SK-N-SH treated with all-trans-retinoic acid at 6 μM for 48 hours (cell line): ENCODE measurements at regions not wholly inside any gene's neighbourhood (a gene's known extent, or its start where the extent isn't known, plus 50 kb on each side); places are given as distances from the start of the nearest gene placed in this dataset.

Experiments
- ATAC-seq: fragments of 200-7000 bp; cut with Tn5 transposase; 3 replicates; pipeline ENCODE4 v1.9.1; 2020; ENCODE audit warnings: mild to moderate bottlenecking, moderate library complexity
- ARNTL ChIP-seq: fragments of 450-650 bp; formaldehyde crosslinking; IDR thresholded peaks from 2 replicates; pipeline ENCODE4 v1.5.0; 2020; ENCODE audit warnings: low read depth, mild to moderate bottlenecking, moderate library complexity, borderline replicate concordance
- BACH2 ChIP-seq: fragments of 250-450 bp; sonication (Bioruptor Pico); IDR thresholded peaks from 2 replicates; pipeline ENCODE4 v1.9.0; 2021; ENCODE audit warnings: mild to moderate bottlenecking, borderline replicate concordance
- CREB5 ChIP-seq: fragments of 250-450 bp; sonication (Bioruptor Pico); IDR thresholded peaks from 2 replicates; pipeline ENCODE4 v1.5.1; 2020; ENCODE audit warnings: low read depth, mild to moderate bottlenecking, moderate library complexity
- ESRRG ChIP-seq: fragments of 250-450 bp; sonication (Bioruptor Pico); IDR thresholded peaks from 2 replicates; pipeline ENCODE4 v1.6.1; 2021; ENCODE audit warnings: mild to moderate bottlenecking
- GLIS3 ChIP-seq: fragments of 250-450 bp; sonication (Bioruptor Pico); IDR thresholded peaks from 2 replicates; pipeline ENCODE4 v1.5.0; 2020; ENCODE audit warnings: mild to moderate bottlenecking, moderate library complexity
- ISL1 ChIP-seq: fragments of 250-450 bp; sonication (Bioruptor Pico); IDR thresholded peaks from 2 replicates; pipeline ENCODE4 v2.1.2; 2022; ENCODE audit warnings: mild to moderate bottlenecking, moderate library complexity
- OSR1 ChIP-seq: fragments of 250-450 bp; sonication (Bioruptor Pico); IDR thresholded peaks from 2 replicates; pipeline ENCODE4 v1.8.0; 2022; ENCODE audit warnings: moderate library complexity, mild to moderate bottlenecking, inconsistent platforms
- PATZ1 ChIP-seq: fragments of 250-450 bp; sonication (Bioruptor Pico); IDR thresholded peaks from 2 replicates; pipeline ENCODE4 v1.8.0; 2020; ENCODE audit warnings: mild to moderate bottlenecking, moderate library complexity, borderline replicate concordance
- PPARA ChIP-seq: fragments of 250-450 bp; sonication (Bioruptor Pico); IDR thresholded peaks from 2 replicates; pipeline ENCODE4 v1.5.0; 2020; ENCODE audit warnings: mild to moderate bottlenecking, borderline replicate concordance
- RARB ChIP-seq: fragments of 250-450 bp; sonication (Bioruptor Pico); IDR thresholded peaks from 2 replicates; pipeline ENCODE4 v1.8.0; 2021; ENCODE audit warnings: mild to moderate bottlenecking, moderate library complexity
- SNAI2 ChIP-seq: fragments of 250-450 bp; sonication (Bioruptor Pico); IDR thresholded peaks from 2 replicates; pipeline ENCODE4 v1.5.0; 2020; ENCODE audit warnings: mild to moderate bottlenecking, moderate library complexity
- TOX ChIP-seq: fragments of 250-450 bp; sonication (Bioruptor Pico); IDR thresholded peaks from 2 replicates; pipeline ENCODE4 v1.8.0; 2021; ENCODE audit warnings: mild to moderate bottlenecking, moderate library complexity, borderline replicate concordance
- ZFP30 ChIP-seq: fragments of 450-650 bp; formaldehyde crosslinking; IDR thresholded peaks from 2 replicates; pipeline ENCODE4 v1.5.0; 2022; ENCODE audit warnings: mild to moderate bottlenecking, moderate library complexity
- ZNF565 ChIP-seq: fragments of 450-650 bp; formaldehyde crosslinking; conservative IDR thresholded peaks from 2 replicates; pipeline ENCODE4 v1.5.0; 2020; ENCODE audit warnings: low read depth, mild to moderate bottlenecking, moderate library complexity
- ZNF70 ChIP-seq: fragments of 450-650 bp; formaldehyde crosslinking; IDR thresholded peaks from 2 replicates; pipeline ENCODE4 v1.5.0; 2020; ENCODE audit warnings: mild to moderate bottlenecking, moderate library complexity
- ZNF8 ChIP-seq: fragments of 450-650 bp; formaldehyde crosslinking; IDR thresholded peaks from 2 replicates; pipeline ENCODE4 v1.5.0; 2020; ENCODE audit warnings: mild to moderate bottlenecking, moderate library complexity
- TF ChIP-seq, protein P1 (sequence below): fragments of 250-450 bp; sonication (Bioruptor Pico); IDR thresholded peaks from 2 replicates; pipeline ENCODE4 v1.5.0; 2020; ENCODE audit warnings: mild to moderate bottlenecking, moderate library complexity

- TF ChIP-seq PATZ1 (CRISPR knock-in tag) (no peak), BACH2 (CRISPR knock-in tag) (no peak), ZNF8 (CRISPR knock-in tag) (no peak)
These were observed 343.0 kb downstream of the GLRX3 start (continued) for GRCh38 chr10:130479146-130479545.

DNA sequence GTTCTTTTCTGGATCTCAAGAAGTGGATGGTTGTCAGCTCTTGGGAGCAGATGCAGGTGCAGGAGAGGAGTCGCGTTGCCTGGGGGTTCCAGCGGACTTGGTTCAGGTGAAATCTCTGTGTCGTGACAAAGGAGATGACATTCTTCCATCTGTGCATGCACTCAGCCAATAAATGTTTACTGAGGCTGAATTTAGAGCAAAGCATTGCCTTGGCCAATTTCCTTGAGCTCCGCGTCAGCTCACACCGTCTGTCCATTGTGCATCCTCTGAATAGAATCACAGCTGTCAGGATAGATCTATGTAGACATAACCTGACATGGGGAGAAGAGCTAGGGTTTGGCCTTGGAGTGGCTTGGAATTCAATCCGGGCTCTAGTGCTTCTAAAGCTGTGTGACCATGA, 343.7 kb downstream of the GLRX3 start:
- TF ChIP-seq BACH2 (CRISPR knock-in tag) (no peak), ZNF70 (CRISPR knock-in tag) (no peak), ZNF8 (CRISPR knock-in tag) (no peak), GLIS3 (CRISPR knock-in tag) (no peak), ZFP30 (CRISPR knock-in tag) (no peak), OSR1 (CRISPR knock-in tag) (no peak), ZNF565 (CRISPR knock-in tag) (no peak), PATZ1 (CRISPR knock-in tag) (no peak), ESRRG (no peak), PPARA (CRISPR knock-in tag) (no peak)
- TF ChIP-seq, protein P1, sequence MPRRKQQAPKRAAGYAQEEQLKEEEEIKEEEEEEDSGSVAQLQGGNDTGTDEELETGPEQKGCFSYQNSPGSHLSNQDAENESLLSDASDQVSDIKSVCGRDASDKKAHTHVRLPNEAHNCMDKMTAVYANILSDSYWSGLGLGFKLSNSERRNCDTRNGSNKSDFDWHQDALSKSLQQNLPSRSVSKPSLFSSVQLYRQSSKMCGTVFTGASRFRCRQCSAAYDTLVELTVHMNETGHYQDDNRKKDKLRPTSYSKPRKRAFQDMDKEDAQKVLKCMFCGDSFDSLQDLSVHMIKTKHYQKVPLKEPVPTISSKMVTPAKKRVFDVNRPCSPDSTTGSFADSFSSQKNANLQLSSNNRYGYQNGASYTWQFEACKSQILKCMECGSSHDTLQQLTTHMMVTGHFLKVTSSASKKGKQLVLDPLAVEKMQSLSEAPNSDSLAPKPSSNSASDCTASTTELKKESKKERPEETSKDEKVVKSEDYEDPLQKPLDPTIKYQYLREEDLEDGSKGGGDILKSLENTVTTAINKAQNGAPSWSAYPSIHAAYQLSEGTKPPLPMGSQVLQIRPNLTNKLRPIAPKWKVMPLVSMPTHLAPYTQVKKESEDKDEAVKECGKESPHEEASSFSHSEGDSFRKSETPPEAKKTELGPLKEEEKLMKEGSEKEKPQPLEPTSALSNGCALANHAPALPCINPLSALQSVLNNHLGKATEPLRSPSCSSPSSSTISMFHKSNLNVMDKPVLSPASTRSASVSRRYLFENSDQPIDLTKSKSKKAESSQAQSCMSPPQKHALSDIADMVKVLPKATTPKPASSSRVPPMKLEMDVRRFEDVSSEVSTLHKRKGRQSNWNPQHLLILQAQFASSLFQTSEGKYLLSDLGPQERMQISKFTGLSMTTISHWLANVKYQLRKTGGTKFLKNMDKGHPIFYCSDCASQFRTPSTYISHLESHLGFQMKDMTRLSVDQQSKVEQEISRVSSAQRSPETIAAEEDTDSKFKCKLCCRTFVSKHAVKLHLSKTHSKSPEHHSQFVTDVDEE = no peak
- no peak for ATAC-seq

DNA sequence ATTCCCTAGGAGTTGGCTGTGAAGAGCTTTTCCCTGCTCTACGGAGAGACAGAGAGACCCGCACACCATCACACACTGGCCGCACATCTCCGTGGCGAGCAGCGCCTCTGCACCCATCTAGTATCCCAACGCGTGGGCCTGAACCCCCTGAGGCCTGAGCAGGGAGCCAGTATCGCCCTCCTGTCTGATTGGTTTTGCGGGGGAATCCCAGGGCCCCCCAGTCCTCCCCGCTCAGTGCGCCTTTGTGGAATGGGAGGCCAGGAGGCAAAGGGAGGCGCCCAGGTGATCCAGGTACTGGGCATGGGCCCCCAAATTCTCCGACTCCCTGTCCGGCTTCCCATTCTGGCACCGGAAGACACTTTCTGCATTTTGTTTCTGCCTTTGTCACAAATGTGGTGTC, 344.3 kb downstream of the GLRX3 start:
- TF ChIP-seq ZNF565 (CRISPR knock-in tag) = no peak
- TF ChIP-seq, protein P1 = no peak
- TF ChIP-seq ISL1 = no peak
- no peak for TF ChIP-seq PPARA (CRISPR knock-in tag)
- no peak for TF ChIP-seq SNAI2 (CRISPR knock-in tag)
- no peak for TF ChIP-seq ZNF8 (CRISPR knock-in tag)
- no peak for TF ChIP-seq TOX
- no peak for TF ChIP-seq CREB5 (CRISPR knock-in tag)
- TF ChIP-seq ESRRG = no peak
- no peak for ATAC-seq

DNA sequence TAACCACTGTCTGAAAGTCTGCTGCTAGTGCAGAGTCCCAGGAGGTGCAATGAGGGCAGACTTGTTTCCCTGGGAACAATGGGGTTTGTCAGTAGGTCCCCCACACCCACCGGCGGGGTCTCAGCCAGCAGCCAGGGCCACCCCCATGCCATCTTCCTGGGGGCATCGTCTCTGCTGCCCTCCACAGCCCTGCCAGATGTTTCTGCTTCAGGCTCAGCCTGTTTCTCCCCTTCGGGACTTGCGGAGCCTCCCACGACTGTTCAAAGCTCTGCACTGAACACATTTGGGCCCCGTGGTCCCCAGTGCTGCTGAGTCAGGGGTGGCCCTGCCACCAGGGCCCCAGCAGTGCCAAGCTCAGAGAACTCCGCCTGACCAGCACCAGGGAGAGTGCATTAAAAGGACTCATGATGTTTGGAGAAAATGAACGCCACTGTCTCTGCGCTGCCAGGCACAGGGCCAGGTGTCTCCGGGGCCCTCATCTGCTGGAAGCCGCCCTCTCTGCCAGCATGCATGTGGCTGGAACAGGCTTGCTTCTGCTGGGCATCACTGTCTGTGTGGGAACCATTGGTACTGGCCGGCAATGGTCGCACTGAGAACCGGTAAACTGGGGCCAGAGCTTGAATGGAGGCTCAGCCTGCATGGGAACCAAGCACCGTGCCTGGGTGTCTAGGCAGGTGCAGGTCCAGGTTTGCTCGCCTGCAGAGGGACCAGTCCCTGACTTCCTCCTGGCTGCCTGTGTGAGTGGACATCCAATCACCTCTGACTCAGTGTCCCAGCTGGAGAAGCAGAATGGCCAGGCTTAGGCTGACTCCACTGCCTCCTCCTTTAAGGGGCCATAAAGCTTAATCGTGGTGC, 345.1 kb downstream of the GLRX3 start:
- TF ChIP-seq ARNTL (CRISPR knock-in tag) (no peak), BACH2 (CRISPR knock-in tag) (no peak), RARB (CRISPR knock-in tag) (no peak), ISL1 (no peak), OSR1 (CRISPR knock-in tag) (no peak), SNAI2 (CRISPR knock-in tag) (no peak)
- TF ChIP-seq, protein P1 = no peak
- ATAC-seq = no peak
